ENCODE measurements at regions not wholly inside any gene's neighbourhood (a gene's known extent, or its start where the extent isn't known, plus 50 kb on each side); places are given as distances from the start of the nearest gene placed in this dataset.
A peak's percentile ranks its signal among the peaks of the same experiment; 100 is the strongest.

- no peak for DNase-seq
These were observed 379.4 kb downstream of the GADD45G start for GRCh38 chr9:89984214-89984613.

GRCh38 chr9:89985068-89985467, 380.3 kb downstream of the GADD45G start:
- no peak for DNase-seq

- no peak for DNase-seq
These were observed 381.4 kb downstream of the GADD45G start for GRCh38 chr9:89986190-89986589.

- DNase-seq: no peak
These were observed 383.6 kb downstream of the GADD45G start for GRCh38 chr9:89988458-89988857.

GRCh38 chr9:89991204-89991790, 386.5 kb downstream of the GADD45G start:
- DNase-seq: no peak

GRCh38 chr9:89992326-89993198, 387.8 kb downstream of the GADD45G start:
- DNase-seq: no peak

- no peak for DNase-seq
These were observed 389.1 kb downstream of the GADD45G start for GRCh38 chr9:89993678-89994630.

GRCh38 chr9:89994988-89995613, 390.3 kb downstream of the GADD45G start:
- DNase-seq: no peak

- no peak for DNase-seq
These were observed 391.3 kb downstream of the GADD45G start for GRCh38 chr9:89996116-89996515.

- DNase-seq: no peak
These were observed 392.0 kb downstream of the GADD45G start for GRCh38 chr9:89996773-89997172.

- DNase-seq: no peak
These were observed 393.8 kb downstream of the GADD45G start for GRCh38 chr9:89998633-89999032.

- DNase-seq: no peak
These were observed 394.3 kb downstream of the GADD45G start for GRCh38 chr9:89999176-89999533.

GRCh38 chr9:89999534-90000370, 394.9 kb downstream of the GADD45G start:
- peak; percentile 22 for DNase-seq

- no peak for DNase-seq
These were observed 396.1 kb downstream of the GADD45G start for GRCh38 chr9:90000925-90001324.

GRCh38 chr9:90001747-90002146, 396.9 kb downstream of the GADD45G start:
- DNase-seq: no peak

GRCh38 chr9:90002397-90003271, 397.8 kb downstream of the GADD45G start:
- DNase-seq: no peak

- DNase-seq: no peak
These were observed 400.6 kb downstream of the GADD45G start for GRCh38 chr9:90005388-90005787.

- DNase-seq: no peak
These were observed 403.0 kb downstream of the GADD45G start for GRCh38 chr9:90007516-90008440.

GRCh38 chr9:90009447-90009846, 404.6 kb downstream of the GADD45G start:
- DNase-seq: no peak

GRCh38 chr9:90010793-90011192, 406.0 kb downstream of the GADD45G start:
- no peak for DNase-seq
